Stimulated activated CD8-positive, alpha-beta memory T cell treated with anti-CD3 and anti-CD28 coated beads, Interleukin-4, amount 100 ng/mL, for 48 hours (primary cell): ENCODE measurements at regions not wholly inside any gene's neighbourhood (a gene's known extent, or its start where the extent isn't known, plus 50 kb on each side); places are given as distances from the start of the nearest gene placed in this dataset.

Experiments
- DNase-seq: peaks from one replicate; pipeline ENCODE4 v3.0.0-alpha.2; 2020

- DNase-seq: no peak
Observed at GRCh38 chr15:62758126-62758951, 284.2 kb upstream of the TPM1 start.

- DNase-seq: no peak
Observed at GRCh38 chr15:62758952-62759349, 283.6 kb upstream of the TPM1 start.

- DNase-seq: no peak
Observed at GRCh38 chr15:62760538-62760937, 282.0 kb upstream of the TPM1 start.

GRCh38 chr15:62765916-62766315, 276.6 kb upstream of the TPM1 start:
- no peak for DNase-seq

GRCh38 chr15:62766599-62766998, 275.9 kb upstream of the TPM1 start:
- no peak for DNase-seq

- DNase-seq: no peak
Observed at GRCh38 chr15:62769604-62770003, 272.9 kb upstream of the TPM1 start.

- DNase-seq: no peak
Observed at GRCh38 chr15:62770111-62770660, 272.4 kb upstream of the TPM1 start.

GRCh38 chr15:62770752-62771151, 271.8 kb upstream of the TPM1 start:
- DNase-seq: no peak

- no peak for DNase-seq
Observed at GRCh38 chr15:62771234-62771633, 271.3 kb upstream of the TPM1 start.

- no peak for DNase-seq
Observed at GRCh38 chr15:62773369-62774165, 269.0 kb upstream of the TPM1 start.

- no peak for DNase-seq
Observed at GRCh38 chr15:62775932-62776331, 266.6 kb upstream of the TPM1 start.

GRCh38 chr15:62777671-62778070, 264.9 kb upstream of the TPM1 start:
- no peak for DNase-seq

- DNase-seq: no peak
Observed at GRCh38 chr15:62779036-62779770, 263.3 kb upstream of the TPM1 start.

GRCh38 chr15:62779899-62780298, 262.6 kb upstream of the TPM1 start:
- no peak for DNase-seq

- DNase-seq: no peak
Observed at GRCh38 chr15:62781081-62781497, 261.5 kb upstream of the TPM1 start.

GRCh38 chr15:62782071-62782841, 260.3 kb upstream of the TPM1 start:
- DNase-seq: no peak

- no peak for DNase-seq
Observed at GRCh38 chr15:62782896-62783295, 259.7 kb upstream of the TPM1 start.

- DNase-seq: no peak
Observed at GRCh38 chr15:62783303-62783957, 259.1 kb upstream of the TPM1 start.

- no peak for DNase-seq
Observed at GRCh38 chr15:62785881-62786828, 256.4 kb upstream of the TPM1 start.

- no peak for DNase-seq
Observed at GRCh38 chr15:62787401-62787800, 255.1 kb upstream of the TPM1 start.

GRCh38 chr15:62788224-62788623, 254.3 kb upstream of the TPM1 start:
- no peak for DNase-seq
